SK-N-SH (cell line): ENCODE measurements at regions not wholly inside any gene's neighbourhood (a gene's known extent, or its start where the extent isn't known, plus 50 kb on each side); places are given as distances from the start of the nearest gene placed in this dataset.

ENCODE experiments used
- FOSL2 ChIP-seq: IDR thresholded peaks from 2 replicates; pipeline ENCODE4 v1.4.0; 2012; ENCODE audit warnings: low read depth, mild to moderate bottlenecking, moderate library complexity, borderline replicate concordance
- POLR2AphosphoS5 ChIP-seq: IDR thresholded peaks from 2 replicates; pipeline ENCODE4 v1.6.1; 2012; ENCODE audit warnings: low read depth, low read length
- REST ChIP-seq: IDR thresholded peaks from 2 replicates; pipeline ENCODE4 v1.6.1; 2012; ENCODE audit warnings: mild to moderate bottlenecking, low read depth, low read length, moderate library complexity

DNA sequence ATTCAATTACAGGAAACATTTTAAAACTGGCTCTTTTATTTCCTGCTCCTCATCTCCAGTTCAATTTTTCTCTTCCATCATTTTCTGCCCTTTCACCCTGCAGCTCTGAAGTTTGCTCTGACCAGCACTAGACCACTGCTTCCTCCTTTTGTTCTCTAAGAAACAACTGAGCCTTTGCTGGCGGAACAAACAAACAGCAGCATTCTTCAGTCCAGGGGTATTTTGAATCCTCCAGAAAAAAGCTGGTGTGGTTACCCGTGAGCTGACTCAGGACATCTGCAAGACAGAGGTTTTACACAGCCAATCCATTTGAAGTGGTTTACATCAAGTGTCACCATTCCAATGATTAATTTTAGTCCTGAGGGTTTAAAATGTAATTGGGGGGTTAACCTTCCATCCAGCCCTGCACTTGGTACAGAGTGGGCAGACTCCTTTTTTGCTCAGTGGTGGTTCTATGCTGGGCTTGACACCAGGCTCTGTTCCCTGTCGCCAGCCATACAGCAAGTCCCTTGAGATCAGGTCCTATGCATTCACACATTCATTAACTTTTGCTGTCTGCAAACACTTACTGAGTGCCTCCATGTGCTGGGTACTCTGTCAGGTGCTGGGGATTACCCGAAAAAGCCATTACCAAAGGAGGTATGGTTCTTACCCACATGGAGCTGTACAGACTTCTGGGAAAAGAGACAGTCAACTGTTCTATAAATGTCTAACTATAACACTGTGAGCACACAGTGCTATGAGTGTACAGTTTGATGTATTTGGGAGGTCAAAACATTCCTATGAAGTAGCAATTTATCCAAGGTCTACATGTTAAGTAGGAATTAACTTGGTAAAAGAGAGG is 909.4 kb upstream of the GYPC start:
- TF ChIP-seq POLR2AphosphoS5 (no peak), REST (no peak), FOSL2 (no peak)
